Lung (tissue), 11 donors: ENCODE measurements at regions not wholly inside any gene's neighbourhood (a gene's known extent, or its start where the extent isn't known, plus 50 kb on each side); places are given as distances from the start of the nearest gene placed in this dataset.

Experiments
- ATAC-seq: fragments of 200-7000 bp; cut with Tn5 transposase; one replicate; pipeline ENCODE4 v1.9.1; 2020; ENCODE audit warnings: moderate number of reproducible peaks; ENCODE audit not compliant: insufficient read depth, low FRiP score
- DNase-seq, 3 donors: peaks; one replicate each; pipeline ENCODE4 v3.0.0-alpha.2; 2013 to 2017
- H3K27ac ChIP-seq, 2 donors: one replicate each; pipeline ENCODE4 v1.5.1; 2013; ENCODE audit warnings: mild to moderate bottlenecking in 2 of 2, moderate library complexity in 2 of 2, control low read depth in 1 of 2, inconsistent platforms in 1 of 2, low read depth in 1 of 2, low read length in 1 of 2
- H3K27me3 ChIP-seq, 3 donors: one replicate each; pipeline ENCODE4 v1.5.1; 2013; ENCODE audit warnings: low read length in 2 of 3; ENCODE audit not compliant: control insufficient read depth in 3 of 3, insufficient read depth in 3 of 3
- H3K36me3 ChIP-seq, 4 donors: one replicate each; pipeline ENCODE4 v1.5.1; 2013; ENCODE audit warnings: low read length in 4 of 4, mild to moderate bottlenecking in 1 of 4, moderate library complexity in 1 of 4; ENCODE audit not compliant: control insufficient read depth in 4 of 4, insufficient read depth in 4 of 4
- H3K4me1 ChIP-seq, 5 donors: one replicate each; pipeline ENCODE4 v1.5.1; 2013; ENCODE audit warnings: low read length in 5 of 5, mild to moderate bottlenecking in 2 of 5, moderate library complexity in 1 of 5; ENCODE audit not compliant: control insufficient read depth in 5 of 5, insufficient read depth in 5 of 5
- H3K4me3 ChIP-seq: one replicate; pipeline ENCODE4 v1.5.1; 2013; ENCODE audit warnings: mild to moderate bottlenecking, control low read depth, moderate library complexity
- H3K9ac ChIP-seq, 2 donors: one replicate each; pipeline ENCODE4 v1.5.1; 2013; ENCODE audit warnings: low read length in 2 of 2, control low read depth in 1 of 2; ENCODE audit not compliant: insufficient read depth in 1 of 2
- H3K9me3 ChIP-seq, 4 donors: one replicate each; pipeline ENCODE4 v1.5.1; 2013; ENCODE audit warnings: low read length in 3 of 4, mild to moderate bottlenecking in 1 of 4, moderate library complexity in 1 of 4; ENCODE audit not compliant: control insufficient read depth in 4 of 4, insufficient read depth in 3 of 4
- WGBS, 2 donors: extraction: QIAGEN DNeasy Blood & Tissue Kit; methylation state at CpG; one replicate each; pipeline ENCODE4 v1.1.7; 2013; 5-methylcytosine and 5-hydroxymethylcytosine counted together
- TF ChIP-seq, protein P1 (sequence below): IDR thresholded peaks from 2 replicates; pipeline ENCODE4 v1.5.1; 2012; ENCODE audit warnings: mild to moderate bottlenecking; ENCODE audit errors: control extremely low read depth, extremely low read depth
- donor health status: control.
- donor health status: control.
- donor health status: Bipolar disorder and iron deficiency.
- donor health status: healthy.
- donor health status: DM: yes; HTN: yes; CAD: no.

DNA sequence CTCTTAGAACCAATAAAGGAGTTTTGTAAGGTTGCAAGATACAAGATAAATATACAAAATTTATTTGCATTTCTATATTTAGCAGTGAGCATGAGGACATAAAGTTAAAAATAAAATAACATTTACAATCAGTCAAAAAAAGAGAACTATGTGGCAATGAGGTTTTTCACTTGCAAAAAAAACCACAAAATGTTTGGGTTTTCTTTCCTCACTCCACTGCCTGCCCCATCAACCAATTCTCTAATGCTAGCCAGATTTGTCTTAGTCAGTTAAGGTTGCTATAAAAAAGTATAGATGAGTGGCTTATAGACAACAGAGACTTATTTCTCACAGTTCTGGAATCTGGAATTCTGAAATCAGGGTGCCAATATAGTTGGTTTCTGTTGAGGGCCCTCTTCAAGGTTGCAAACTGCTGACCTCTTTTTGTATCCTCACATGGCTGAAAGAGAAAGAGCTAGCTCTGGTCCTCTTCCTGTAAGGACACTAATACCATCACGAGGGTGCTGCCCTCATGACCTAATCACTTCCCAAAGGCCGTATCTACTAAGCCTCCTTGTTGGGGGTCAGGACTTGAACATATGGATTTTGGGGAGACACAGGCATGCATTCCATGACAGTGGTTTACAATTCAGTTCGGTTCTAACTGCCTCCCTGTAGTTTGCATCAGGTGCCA is 566.2 kb downstream of the GALR1 start:
- Histone ChIP-seq H3K4me1 (no peaks in the 10 kb centered on the region), H3K36me3 (no peaks in the 10 kb centered on the region), H3K9me3 (no peaks in the 10 kb centered on the region), H3K4me3 (no peak overlapping the region), H3K27me3 (no peaks in the 10 kb centered on the region), H3K27ac (no peak overlapping the region), H3K9ac (no peak overlapping the region)
- no peak for DNase-seq
- ATAC-seq: no peak
- TF ChIP-seq, protein P1, sequence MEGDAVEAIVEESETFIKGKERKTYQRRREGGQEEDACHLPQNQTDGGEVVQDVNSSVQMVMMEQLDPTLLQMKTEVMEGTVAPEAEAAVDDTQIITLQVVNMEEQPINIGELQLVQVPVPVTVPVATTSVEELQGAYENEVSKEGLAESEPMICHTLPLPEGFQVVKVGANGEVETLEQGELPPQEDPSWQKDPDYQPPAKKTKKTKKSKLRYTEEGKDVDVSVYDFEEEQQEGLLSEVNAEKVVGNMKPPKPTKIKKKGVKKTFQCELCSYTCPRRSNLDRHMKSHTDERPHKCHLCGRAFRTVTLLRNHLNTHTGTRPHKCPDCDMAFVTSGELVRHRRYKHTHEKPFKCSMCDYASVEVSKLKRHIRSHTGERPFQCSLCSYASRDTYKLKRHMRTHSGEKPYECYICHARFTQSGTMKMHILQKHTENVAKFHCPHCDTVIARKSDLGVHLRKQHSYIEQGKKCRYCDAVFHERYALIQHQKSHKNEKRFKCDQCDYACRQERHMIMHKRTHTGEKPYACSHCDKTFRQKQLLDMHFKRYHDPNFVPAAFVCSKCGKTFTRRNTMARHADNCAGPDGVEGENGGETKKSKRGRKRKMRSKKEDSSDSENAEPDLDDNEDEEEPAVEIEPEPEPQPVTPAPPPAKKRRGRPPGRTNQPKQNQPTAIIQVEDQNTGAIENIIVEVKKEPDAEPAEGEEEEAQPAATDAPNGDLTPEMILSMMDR: no peak
- WGBS, 2 donors: 63 to 74% methylated on average over 3 of the region's 3 CpGs

GRCh38 chr18:77818328-77818727 is 568.7 kb downstream of the GALR1 start:
- no peak for DNase-seq
- no peaks in the 10 kb centered on the region for H3K36me3 ChIP-seq
- TF ChIP-seq, protein P1: no peak
- ATAC-seq: no peak
- WGBS, 2 donors: 94 to 100% methylated on average over 1 of the region's 1 CpG
- no peak overlapping the region for H3K27ac ChIP-seq
- H3K4me3 ChIP-seq: no peak overlapping the region
- H3K9me3 ChIP-seq: no peaks in the 10 kb centered on the region
- peaks cover 0 to 2% (median 0%) of the 10 kb centered on the region in 5 donors for H3K4me1 ChIP-seq
- no peak overlapping the region for H3K9ac ChIP-seq
- H3K27me3 ChIP-seq: no peaks in the 10 kb centered on the region

DNA sequence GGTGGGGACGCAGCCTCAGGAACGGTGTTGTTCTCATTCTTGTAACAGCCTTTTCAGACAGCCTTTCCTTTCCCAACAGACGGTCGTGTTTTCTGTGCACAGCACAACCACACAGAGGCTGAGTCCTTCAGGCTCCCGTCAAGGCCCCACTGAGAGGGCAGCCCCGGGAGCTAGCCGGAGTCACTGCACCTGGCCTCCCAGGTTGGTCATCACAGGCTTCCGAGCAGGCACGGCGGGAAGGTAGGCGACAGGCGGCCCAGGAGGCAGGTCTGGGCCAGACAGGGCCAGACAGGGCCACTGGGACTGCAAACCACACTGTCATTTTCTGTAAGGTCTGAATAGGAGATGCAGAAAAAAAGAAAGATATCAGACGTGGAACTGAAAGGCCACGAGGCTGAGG is 570.8 kb downstream of the GALR1 start:
- DNase-seq (no peak), ATAC-seq (no peak)
- H3K4me3 ChIP-seq: no peak overlapping the region
- TF ChIP-seq, protein P1: no peak
- 94 to 97% methylated on average over 14 of the region's 14 CpGs for WGBS, 2 donors
- no peaks in the 10 kb centered on the region for H3K36me3 ChIP-seq
- peaks cover 0 to 2% (median 0%) of the 10 kb centered on the region in 5 donors for H3K4me1 ChIP-seq
- H3K9me3 ChIP-seq: no peaks in the 10 kb centered on the region
- H3K27me3 ChIP-seq: no peaks in the 10 kb centered on the region
- H3K27ac ChIP-seq: no peak overlapping the region
- no peak overlapping the region for H3K9ac ChIP-seq

GRCh38 chr18:77821892-77822291 is 572.2 kb downstream of the GALR1 start:
- Histone ChIP-seq H3K4me3 (no peak overlapping the region), H3K4me1 (peaks cover 0 to 2% (median 0%) of the 10 kb centered on the region in 5 donors), H3K27ac (no peak overlapping the region), H3K27me3 (no peaks in the 10 kb centered on the region), H3K9ac (no peak overlapping the region), H3K9me3 (no peaks in the 10 kb centered on the region), H3K36me3 (no peaks in the 10 kb centered on the region)
- no peak for DNase-seq
- TF ChIP-seq, protein P1: no peak
- 92 to 93% methylated on average over 7 of the region's 7 CpGs for WGBS, 2 donors
- ATAC-seq: no peak
